ENCODE measurements at regions not wholly inside any gene's neighbourhood (a gene's known extent, or its start where the extent isn't known, plus 50 kb on each side); places are given as distances from the start of the nearest gene placed in this dataset.

DNA sequence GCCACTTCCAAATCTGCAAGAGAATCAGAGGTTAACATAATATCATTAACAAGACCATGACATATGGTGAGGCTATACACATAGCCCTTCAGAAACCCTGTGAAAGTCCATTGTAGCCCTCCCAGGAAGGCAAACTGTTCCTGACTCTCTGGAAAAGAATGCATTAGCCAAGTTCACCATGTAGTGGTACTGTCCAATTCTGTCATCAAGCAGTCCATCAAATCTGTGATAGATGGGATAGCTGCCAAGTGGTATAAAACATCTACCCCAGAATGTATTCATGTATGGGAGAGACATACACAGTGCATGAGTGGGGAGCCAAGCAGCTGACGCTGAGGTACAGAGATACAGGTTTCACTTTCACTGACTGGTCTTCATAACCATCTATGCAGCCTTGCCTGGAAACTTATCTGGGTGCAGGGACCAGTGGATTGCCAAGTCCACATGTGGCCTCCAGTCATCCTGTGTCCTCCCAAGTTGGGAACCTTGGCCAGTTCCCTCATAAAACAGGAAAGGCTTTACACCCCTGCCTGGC, 281.1 kb downstream of the MBD2 start:
- Histone ChIP-seq H3K9me3 (no peaks in the 10 kb centered on the region), H3K36me3 (no peaks in the 10 kb centered on the region), H3K27me3 (no peaks in the 10 kb centered on the region), H3K4me1 (no peaks in the 10 kb centered on the region), H3K27ac (no peak overlapping the region), H3K4me3 (no peak overlapping the region)
- intact Hi-C loops (cut with DNase I): no loop called here
- TF ChIP-seq, protein P1, sequence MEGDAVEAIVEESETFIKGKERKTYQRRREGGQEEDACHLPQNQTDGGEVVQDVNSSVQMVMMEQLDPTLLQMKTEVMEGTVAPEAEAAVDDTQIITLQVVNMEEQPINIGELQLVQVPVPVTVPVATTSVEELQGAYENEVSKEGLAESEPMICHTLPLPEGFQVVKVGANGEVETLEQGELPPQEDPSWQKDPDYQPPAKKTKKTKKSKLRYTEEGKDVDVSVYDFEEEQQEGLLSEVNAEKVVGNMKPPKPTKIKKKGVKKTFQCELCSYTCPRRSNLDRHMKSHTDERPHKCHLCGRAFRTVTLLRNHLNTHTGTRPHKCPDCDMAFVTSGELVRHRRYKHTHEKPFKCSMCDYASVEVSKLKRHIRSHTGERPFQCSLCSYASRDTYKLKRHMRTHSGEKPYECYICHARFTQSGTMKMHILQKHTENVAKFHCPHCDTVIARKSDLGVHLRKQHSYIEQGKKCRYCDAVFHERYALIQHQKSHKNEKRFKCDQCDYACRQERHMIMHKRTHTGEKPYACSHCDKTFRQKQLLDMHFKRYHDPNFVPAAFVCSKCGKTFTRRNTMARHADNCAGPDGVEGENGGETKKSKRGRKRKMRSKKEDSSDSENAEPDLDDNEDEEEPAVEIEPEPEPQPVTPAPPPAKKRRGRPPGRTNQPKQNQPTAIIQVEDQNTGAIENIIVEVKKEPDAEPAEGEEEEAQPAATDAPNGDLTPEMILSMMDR (IDR thresholded peaks at IDR 0.05): no peak
- DNase-seq (ENCODE audit: low spot score in 2 of 2): no peak

DNA sequence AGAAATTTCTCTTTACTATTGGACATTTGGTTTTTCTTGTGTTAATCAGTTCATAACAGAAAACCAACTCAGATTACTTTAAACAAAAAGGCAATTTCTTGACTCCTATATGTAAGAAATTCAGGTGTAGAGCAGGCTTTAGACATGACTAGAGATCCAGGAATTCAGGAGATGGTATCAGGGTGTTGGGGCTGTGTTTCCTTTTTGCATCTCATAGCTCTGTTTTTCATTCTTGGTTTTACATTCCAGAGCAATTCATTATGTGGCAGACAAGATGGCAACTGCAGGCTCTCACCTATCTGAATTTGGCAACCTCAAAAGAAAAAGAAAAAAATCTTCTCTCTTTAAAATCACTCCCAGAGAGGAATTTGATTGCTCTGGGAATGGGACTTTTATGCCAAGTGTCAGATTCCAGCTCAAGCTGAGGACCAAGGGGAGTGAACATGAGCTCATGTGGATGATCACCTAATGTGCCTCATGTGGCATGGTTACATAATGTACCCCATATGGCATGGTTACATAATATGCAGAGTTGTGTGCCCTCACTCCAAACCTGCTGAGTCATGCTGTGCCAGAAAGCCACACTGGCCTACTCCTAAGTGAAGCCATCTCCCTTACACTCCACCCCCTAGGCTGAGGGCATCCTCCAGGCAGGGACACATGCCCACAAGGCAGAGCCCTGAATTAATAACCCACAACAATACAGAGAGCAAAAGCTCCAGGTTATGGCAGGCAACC, 282.7 kb downstream of the MBD2 start:
- Histone ChIP-seq H3K4me1 (no peaks in the 10 kb centered on the region), H3K27ac (no peak overlapping the region), H3K9me3 (no peaks in the 10 kb centered on the region), H3K36me3 (no peaks in the 10 kb centered on the region), H3K4me3 (no peak overlapping the region), H3K27me3 (no peaks in the 10 kb centered on the region)
- intact Hi-C loops (cut with DNase I): no loop called here
- no peak for DNase-seq (ENCODE audit: low spot score in 2 of 2)
- TF ChIP-seq, protein P1 (IDR thresholded peaks at IDR 0.05): no peak

DNA sequence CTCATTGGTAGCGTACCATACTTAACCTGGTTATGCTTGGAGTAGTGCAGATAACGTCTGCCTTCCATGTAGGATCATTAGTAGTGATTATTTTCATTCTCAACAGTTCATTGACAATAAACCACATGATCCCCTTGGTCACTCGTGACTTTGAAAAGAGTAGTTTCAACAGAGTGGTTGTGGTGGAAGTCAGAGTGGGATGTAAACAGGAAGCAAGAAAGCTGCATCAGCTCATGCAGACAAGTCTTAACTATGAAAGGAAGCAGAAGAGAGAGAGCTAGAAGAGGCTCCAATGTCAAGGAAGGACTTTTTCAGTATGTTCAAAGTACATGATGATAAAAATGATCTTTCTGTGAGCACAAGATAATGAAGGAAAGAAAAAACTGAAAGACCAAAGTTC, 287.4 kb downstream of the MBD2 start:
- no peaks in the 10 kb centered on the region for H3K9me3 ChIP-seq
- H3K4me1 ChIP-seq: no peaks in the 10 kb centered on the region
- TF ChIP-seq, protein P1 (IDR thresholded peaks at IDR 0.05): no peak
- no peaks in the 10 kb centered on the region for H3K27me3 ChIP-seq
- DNase-seq (ENCODE audit: low spot score in 2 of 2): no peak
- intact Hi-C loops (cut with DNase I): no loop called here
- H3K4me3 ChIP-seq: no peak overlapping the region
- no peak overlapping the region for H3K27ac ChIP-seq
- no peaks in the 10 kb centered on the region for H3K36me3 ChIP-seq

DNA sequence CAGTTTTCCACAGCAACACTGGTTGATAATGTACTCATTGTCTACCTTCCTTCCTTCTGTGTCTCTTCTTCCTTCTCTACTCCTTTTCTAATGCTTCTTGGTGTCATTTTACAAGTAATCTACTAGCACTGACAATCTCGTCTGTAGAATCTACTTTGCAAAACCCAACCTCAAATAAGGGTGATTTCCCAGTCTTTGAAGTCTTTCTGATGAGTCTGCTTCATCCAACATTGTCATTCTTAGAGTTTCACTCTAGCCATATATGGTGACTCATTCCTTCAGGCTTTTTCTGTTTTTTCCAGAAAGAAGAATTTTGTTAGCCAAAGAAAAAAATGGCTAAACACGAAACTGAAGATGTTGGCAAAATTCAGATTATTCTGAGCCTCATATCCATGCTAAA, 288.7 kb downstream of the MBD2 start:
- Histone ChIP-seq H3K36me3 (no peaks in the 10 kb centered on the region), H3K4me1 (no peaks in the 10 kb centered on the region), H3K9me3 (no peaks in the 10 kb centered on the region), H3K27me3 (no peaks in the 10 kb centered on the region), H3K27ac (no peak overlapping the region), H3K4me3 (no peak overlapping the region)
- intact Hi-C loops (cut with DNase I): no loop called here
- TF ChIP-seq, protein P1 (IDR thresholded peaks at IDR 0.05): no peak
- DNase-seq (ENCODE audit: low spot score in 2 of 2): no peak

DNA sequence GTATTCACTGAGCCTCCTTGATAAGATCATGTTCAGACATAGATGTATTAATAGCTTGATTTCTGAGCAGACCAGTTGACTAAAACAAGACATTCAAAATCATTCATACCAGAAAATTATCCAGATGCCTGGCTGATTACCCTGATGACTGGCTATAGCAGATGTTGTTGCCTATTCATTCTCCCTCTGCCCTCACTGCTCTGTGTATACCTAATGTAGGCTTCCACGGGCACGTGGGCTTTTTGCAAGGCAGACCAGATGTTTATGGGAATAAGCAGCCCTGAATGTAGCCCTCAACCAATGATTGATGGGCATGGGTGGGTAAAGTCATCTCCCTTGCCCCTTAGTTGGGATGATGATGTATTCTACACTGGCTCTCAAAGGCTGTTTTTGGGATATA, 289.1 kb downstream of the MBD2 start:
- no peak overlapping the region for H3K4me3 ChIP-seq
- H3K9me3 ChIP-seq: no peaks in the 10 kb centered on the region
- no peaks in the 10 kb centered on the region for H3K4me1 ChIP-seq
- intact Hi-C loops (cut with DNase I): no loop called here
- no peak for DNase-seq (ENCODE audit: low spot score in 2 of 2)
- TF ChIP-seq, protein P1 (IDR thresholded peaks at IDR 0.05): no peak
- H3K27ac ChIP-seq: no peak overlapping the region
- H3K36me3 ChIP-seq: no peaks in the 10 kb centered on the region
- H3K27me3 ChIP-seq: no peaks in the 10 kb centered on the region
